DND-41 (cell line): ENCODE measurements at regions not wholly inside any gene's neighbourhood (a gene's known extent, or its start where the extent isn't known, plus 50 kb on each side); places are given as distances from the start of the nearest gene placed in this dataset.

ENCODE experiments used
- ATAC-seq: fragments of 200-7000 bp; cut with Tn5 transposase; 3 replicates; pipeline ENCODE4 v1.9.1; 2021; ENCODE audit warnings: low read depth; ENCODE audit not compliant: insufficient read depth
- DNase-seq: peaks from one replicate; pipeline ENCODE4 v3.0.0-alpha.2; 2020
- H2AFZ ChIP-seq: 2 replicates; pipeline ENCODE4 v1.6.0; 2012; ENCODE audit warnings: low read depth, low read length
- H3K27ac ChIP-seq: 2 replicates; pipeline ENCODE4 v1.5.1; 2012; ENCODE audit warnings: low read length, inconsistent platforms
- H3K27me3 ChIP-seq: fragments of 200-600 bp; sonication (generic); 2 replicates; pipeline ENCODE4 v1.6.0; 2012; ENCODE audit warnings: low read length, mild to moderate bottlenecking, inconsistent platforms; ENCODE audit not compliant: insufficient read depth, poor library complexity
- H3K36me3 ChIP-seq: 2 replicates; pipeline ENCODE4 v1.5.1; 2012; ENCODE audit warnings: low read length, inconsistent platforms; ENCODE audit not compliant: insufficient read depth
- H3K4me1 ChIP-seq: 2 replicates; pipeline ENCODE4 v1.5.1; 2012; ENCODE audit warnings: mild to moderate bottlenecking, low read length; ENCODE audit not compliant: insufficient read depth
- H3K4me2 ChIP-seq: 2 replicates; pipeline ENCODE4 v1.6.0; 2012; ENCODE audit warnings: mild to moderate bottlenecking, moderate library complexity, low read length, inconsistent platforms; ENCODE audit not compliant: insufficient read depth
- H3K4me3 ChIP-seq, 2 experiments: fragments of 200-600 bp in 1 of 2; shearing (Covaris generic) in 1 of 2; 2 replicates each; pipeline ENCODE4 v1.5.1; 2012 to 2016; ENCODE audit warnings: inconsistent platforms in 2 of 2, low read length in 2 of 2, mild to moderate bottlenecking in 2 of 2, low read depth in 1 of 2, moderate library complexity in 1 of 2
- H3K79me2 ChIP-seq: 2 replicates; pipeline ENCODE4 v1.6.0; 2012; ENCODE audit warnings: low read length, inconsistent platforms; ENCODE audit not compliant: insufficient read depth
- H3K9ac ChIP-seq: 2 replicates; pipeline ENCODE4 v1.6.0; 2012; ENCODE audit warnings: low read depth, mild to moderate bottlenecking, inconsistent platforms, low read length, moderate library complexity
- H3K9me3 ChIP-seq: 2 replicates; pipeline ENCODE4 v1.5.1; 2012; ENCODE audit warnings: low read length, moderate library complexity, mild to moderate bottlenecking, inconsistent platforms; ENCODE audit not compliant: insufficient read depth, severe bottlenecking
- H4K20me1 ChIP-seq: 2 replicates; pipeline ENCODE4 v1.6.0; 2012; ENCODE audit warnings: low read length; ENCODE audit not compliant: insufficient read depth
- CTCF ChIP-seq: IDR thresholded peaks from 2 replicates; pipeline ENCODE4 v1.5.1; 2012; ENCODE audit warnings: borderline replicate concordance, low read length, moderate library complexity, mild to moderate bottlenecking; ENCODE audit not compliant: poor library complexity, severe bottlenecking; ENCODE audit errors: extremely low read depth
- EZH2 ChIP-seq: IDR thresholded peaks from 3 replicates; pipeline ENCODE4 v1.6.1; 2012; ENCODE audit warnings: borderline replicate concordance, low read depth, mild to moderate bottlenecking, moderate library complexity, low read length, inconsistent platforms; ENCODE audit not compliant: severe bottlenecking

DNA sequence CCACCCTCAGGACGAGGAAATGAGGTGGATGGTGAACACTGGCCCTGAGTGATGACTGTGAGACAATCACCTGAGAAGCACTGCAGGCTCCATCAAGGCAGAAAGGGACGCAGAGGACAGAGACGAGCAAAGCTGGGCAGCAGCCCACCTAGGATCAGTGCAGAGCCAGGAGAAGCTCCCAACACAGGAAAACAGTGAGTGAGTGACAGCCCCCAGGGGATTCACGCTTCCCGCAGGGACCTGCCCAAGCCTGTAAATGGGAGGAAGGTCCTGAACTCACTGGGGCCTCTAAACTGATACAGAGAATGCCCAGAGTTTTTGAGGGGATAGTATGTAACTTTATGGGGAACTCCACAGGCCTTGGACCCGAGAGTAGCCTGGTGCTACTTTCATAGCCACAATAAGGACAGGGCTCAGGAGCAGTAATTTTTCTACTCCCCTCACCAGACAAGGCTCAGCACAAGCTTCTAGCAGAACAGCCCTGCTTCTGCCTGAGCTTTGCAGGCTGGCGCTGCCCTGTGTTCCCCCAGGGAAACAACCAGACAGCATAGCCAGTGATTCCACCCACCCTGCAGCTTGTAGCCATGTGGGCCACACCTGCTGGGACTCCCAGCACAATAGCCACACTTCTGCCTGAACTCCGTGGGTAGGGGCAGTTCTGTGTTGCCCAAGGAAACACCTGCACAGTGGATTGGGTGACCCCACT is 708.4 kb downstream of the POM121L12 start:
- DNase-seq (no peak), ATAC-seq (no peak)
- Histone ChIP-seq H3K4me2 (no peak overlapping the region), H3K9me3 (no peaks in the 10 kb centered on the region), H4K20me1 (no peaks in the 10 kb centered on the region), H2AFZ (no peak overlapping the region), H3K79me2 (no peaks in the 10 kb centered on the region), H3K4me1 (no peaks in the 10 kb centered on the region), H3K36me3 (no peaks in the 10 kb centered on the region), H3K9ac (no peak overlapping the region), H3K4me3 (no peak overlapping the region), H3K27ac (no peak overlapping the region), H3K27me3 (no peaks in the 10 kb centered on the region)
- TF ChIP-seq CTCF, result no peak
- no peak for TF ChIP-seq EZH2

GRCh38 chr7:53744403-53744760 is 708.9 kb downstream of the POM121L12 start:
- no peak for TF ChIP-seq EZH2
- no peak for TF ChIP-seq CTCF
- DNase-seq (no peak), ATAC-seq (no peak)
- Histone ChIP-seq H3K4me1 (no peaks in the 10 kb centered on the region), H3K4me2 (no peak overlapping the region), H3K9me3 (no peaks in the 10 kb centered on the region), H3K27ac (no peak overlapping the region), H2AFZ (no peak overlapping the region), H3K9ac (no peak overlapping the region), H3K27me3 (no peaks in the 10 kb centered on the region), H3K36me3 (no peaks in the 10 kb centered on the region), H4K20me1 (no peaks in the 10 kb centered on the region), H3K4me3 (no peak overlapping the region), H3K79me2 (no peaks in the 10 kb centered on the region)

DNA sequence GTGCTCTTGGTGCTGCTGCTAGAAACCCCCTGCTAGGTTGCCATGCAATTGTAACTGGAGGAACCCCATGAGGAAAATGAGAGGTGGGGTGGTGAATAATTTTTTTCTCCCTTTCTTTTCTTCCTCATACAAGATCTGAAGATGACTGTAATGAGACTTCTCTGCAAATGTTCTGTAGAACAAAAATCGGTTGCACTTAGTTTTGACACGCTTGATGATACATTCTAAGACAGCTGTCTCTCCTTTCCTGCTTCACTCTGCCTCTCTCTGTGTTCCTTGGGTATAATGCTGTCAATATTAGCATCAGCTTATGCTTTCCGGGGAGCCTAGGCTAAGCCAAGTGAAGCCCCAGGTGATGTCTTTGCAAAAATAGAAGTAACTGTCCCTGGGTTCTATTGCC is 721.5 kb downstream of the POM121L12 start:
- H3K79me2 ChIP-seq, result no peaks in the 10 kb centered on the region
- H2AFZ ChIP-seq, result no peak overlapping the region
- no peaks in the 10 kb centered on the region for H3K4me1 ChIP-seq
- no peak overlapping the region for H3K9ac ChIP-seq
- no peak for ATAC-seq
- no peaks in the 10 kb centered on the region for H3K9me3 ChIP-seq
- no peaks in the 10 kb centered on the region for H3K27me3 ChIP-seq
- H3K4me2 ChIP-seq, result no peak overlapping the region
- H3K4me3 ChIP-seq, result no peak overlapping the region
- H4K20me1 ChIP-seq, result no peaks in the 10 kb centered on the region
- no peak for DNase-seq
- TF ChIP-seq CTCF, result no peak
- no peak for TF ChIP-seq EZH2
- H3K36me3 ChIP-seq, result no peaks in the 10 kb centered on the region
- no peak overlapping the region for H3K27ac ChIP-seq
